OCI-LY3 (cell line): ENCODE measurements at regions not wholly inside any gene's neighbourhood (a gene's known extent, or its start where the extent isn't known, plus 50 kb on each side); places are given as distances from the start of the nearest gene placed in this dataset.

Experiments used
- EZH2phosphoT487 ChIP-seq: fragments of 200-600 bp; shearing (Covaris generic); IDR thresholded peaks from 2 replicates; pipeline ENCODE4 v1.6.1; 2018; ENCODE audit warnings: antibody characterized with exemption, mixed run types, low read depth
- TF ChIP-seq, protein P1 (sequence below): fragments of 200-600, 300-600 bp; sonication (generic); IDR thresholded peaks from 2 replicates; pipeline ENCODE4 v1.5.1; 2014; ENCODE audit warnings: antibody characterized with exemption, low read length, low read depth

DNA sequence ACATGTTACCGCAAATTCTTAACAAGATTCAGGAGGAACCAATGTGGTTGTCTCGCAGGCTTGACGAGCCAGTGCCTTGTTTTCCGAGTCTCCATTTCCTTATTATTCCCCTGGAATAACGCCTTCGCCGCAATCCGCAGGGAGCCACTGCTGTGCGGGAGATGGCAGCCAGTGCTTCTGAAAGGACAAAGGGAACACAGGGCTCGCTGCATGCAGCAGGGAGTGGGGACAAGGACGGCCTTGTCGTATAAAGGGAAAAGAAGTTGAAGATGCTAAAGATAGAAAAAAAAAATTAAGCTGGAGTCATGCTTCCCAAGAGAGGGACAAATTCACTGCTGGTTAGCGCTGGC is 221.4 kb downstream of the NDUFA10 start:
- TF ChIP-seq, protein P1, sequence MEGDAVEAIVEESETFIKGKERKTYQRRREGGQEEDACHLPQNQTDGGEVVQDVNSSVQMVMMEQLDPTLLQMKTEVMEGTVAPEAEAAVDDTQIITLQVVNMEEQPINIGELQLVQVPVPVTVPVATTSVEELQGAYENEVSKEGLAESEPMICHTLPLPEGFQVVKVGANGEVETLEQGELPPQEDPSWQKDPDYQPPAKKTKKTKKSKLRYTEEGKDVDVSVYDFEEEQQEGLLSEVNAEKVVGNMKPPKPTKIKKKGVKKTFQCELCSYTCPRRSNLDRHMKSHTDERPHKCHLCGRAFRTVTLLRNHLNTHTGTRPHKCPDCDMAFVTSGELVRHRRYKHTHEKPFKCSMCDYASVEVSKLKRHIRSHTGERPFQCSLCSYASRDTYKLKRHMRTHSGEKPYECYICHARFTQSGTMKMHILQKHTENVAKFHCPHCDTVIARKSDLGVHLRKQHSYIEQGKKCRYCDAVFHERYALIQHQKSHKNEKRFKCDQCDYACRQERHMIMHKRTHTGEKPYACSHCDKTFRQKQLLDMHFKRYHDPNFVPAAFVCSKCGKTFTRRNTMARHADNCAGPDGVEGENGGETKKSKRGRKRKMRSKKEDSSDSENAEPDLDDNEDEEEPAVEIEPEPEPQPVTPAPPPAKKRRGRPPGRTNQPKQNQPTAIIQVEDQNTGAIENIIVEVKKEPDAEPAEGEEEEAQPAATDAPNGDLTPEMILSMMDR: no peak
- no peak for TF ChIP-seq EZH2phosphoT487
